NT2/D1 (cell line): ENCODE measurements at regions not wholly inside any gene's neighbourhood (a gene's known extent, or its start where the extent isn't known, plus 50 kb on each side); places are given as distances from the start of the nearest gene placed in this dataset.

Experiments
- DNase-seq: peaks from one replicate; pipeline ENCODE4 v3.0.0-alpha.2; 2011; ENCODE audit warnings: low read depth, low spot score
- H3K27me3 ChIP-seq: 2 replicates; pipeline ENCODE4 v1.6.0; 2011; ENCODE audit warnings: mild to moderate bottlenecking; ENCODE audit not compliant: insufficient read length, insufficient read depth
- H3K36me3 ChIP-seq: 2 replicates; pipeline ENCODE4 v1.6.1; 2011; ENCODE audit warnings: mild to moderate bottlenecking, low read length, mixed read lengths; ENCODE audit not compliant: insufficient read depth, insufficient read length
- H3K4me1 ChIP-seq: 2 replicates; pipeline ENCODE4 v1.5.1; 2011; ENCODE audit not compliant: insufficient read depth, insufficient read length
- H3K4me3 ChIP-seq: 2 replicates; pipeline ENCODE4 v1.5.1; 2011; ENCODE audit warnings: low read depth; ENCODE audit not compliant: insufficient read length
- H3K9ac ChIP-seq: 2 replicates; pipeline ENCODE4 v1.6.0; 2011; ENCODE audit warnings: low read depth; ENCODE audit not compliant: insufficient read length
- H3K9me3 ChIP-seq: 2 replicates; pipeline ENCODE4 v1.5.1; 2011; ENCODE audit warnings: mild to moderate bottlenecking, low read length; ENCODE audit not compliant: insufficient read depth
- SUZ12 ChIP-seq: IDR thresholded peaks from 2 replicates; pipeline ENCODE4 v1.6.1; 2011; ENCODE audit not compliant: insufficient read length, insufficient read depth; ENCODE audit errors: extremely low read depth
- YY1 ChIP-seq: IDR thresholded peaks from 2 replicates; pipeline ENCODE4 v1.6.1; 2011; ENCODE audit not compliant: insufficient read length, insufficient read depth
- ZNF274 ChIP-seq: IDR thresholded peaks from 2 replicates; pipeline ENCODE4 v1.6.1; 2011; ENCODE audit warnings: mild to moderate bottlenecking, low read depth, low read length

DNA sequence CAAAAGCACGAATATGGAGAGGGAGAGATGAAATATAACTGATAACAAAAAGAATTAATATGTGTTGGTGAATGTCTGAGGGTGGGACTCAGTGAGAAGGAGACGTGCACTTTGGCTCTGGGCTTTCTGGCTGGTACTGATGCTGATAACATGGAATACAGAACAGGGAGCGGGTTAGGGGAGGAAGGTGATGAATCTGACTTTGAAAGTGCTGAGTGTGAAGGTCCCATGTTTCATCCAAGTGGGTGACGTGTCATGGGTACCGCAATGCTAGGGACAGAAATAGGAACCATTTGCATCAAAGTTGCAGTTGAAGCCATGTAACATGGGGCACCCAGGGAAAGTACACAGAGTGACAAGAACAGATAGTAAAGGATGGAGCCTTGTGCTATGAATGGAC, 236.6 kb upstream of the MYO3A start:
- no peak for DNase-seq
- H3K9ac ChIP-seq = no peak overlapping the region
- H3K4me3 ChIP-seq = no peak overlapping the region
- no peaks in the 10 kb centered on the region for H3K9me3 ChIP-seq
- TF ChIP-seq SUZ12 (no peak), YY1 (no peak), ZNF274 (no peak)
- no peaks in the 10 kb centered on the region for H3K4me1 ChIP-seq
- no peaks in the 10 kb centered on the region for H3K27me3 ChIP-seq
- no peaks in the 10 kb centered on the region for H3K36me3 ChIP-seq

DNA sequence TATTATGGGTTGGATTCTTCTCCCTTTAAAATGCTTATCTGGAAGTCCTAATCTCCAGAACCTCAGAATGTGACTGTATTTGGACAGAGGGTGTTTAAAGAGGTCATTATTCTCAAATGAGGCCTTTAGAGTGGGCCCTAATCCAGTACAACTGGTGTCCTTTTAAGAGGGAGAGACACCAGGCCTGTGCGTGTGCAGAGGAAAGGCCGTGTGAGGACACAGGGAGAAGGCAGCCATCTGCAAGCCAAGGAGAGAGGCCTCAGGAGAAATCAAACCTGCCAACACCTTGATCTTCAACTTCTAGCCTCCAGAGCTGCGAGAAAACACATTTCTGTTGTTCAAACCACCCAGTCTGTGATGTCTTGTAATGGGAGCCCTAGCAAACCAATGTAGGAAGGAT, 235.4 kb upstream of the MYO3A start:
- no peak for DNase-seq
- Histone ChIP-seq H3K36me3 (no peaks in the 10 kb centered on the region), H3K4me3 (no peak overlapping the region), H3K4me1 (no peaks in the 10 kb centered on the region), H3K9ac (no peak overlapping the region), H3K27me3 (no peaks in the 10 kb centered on the region), H3K9me3 (no peaks in the 10 kb centered on the region)
- TF ChIP-seq YY1 (no peak), SUZ12 (no peak), ZNF274 (no peak)

DNA sequence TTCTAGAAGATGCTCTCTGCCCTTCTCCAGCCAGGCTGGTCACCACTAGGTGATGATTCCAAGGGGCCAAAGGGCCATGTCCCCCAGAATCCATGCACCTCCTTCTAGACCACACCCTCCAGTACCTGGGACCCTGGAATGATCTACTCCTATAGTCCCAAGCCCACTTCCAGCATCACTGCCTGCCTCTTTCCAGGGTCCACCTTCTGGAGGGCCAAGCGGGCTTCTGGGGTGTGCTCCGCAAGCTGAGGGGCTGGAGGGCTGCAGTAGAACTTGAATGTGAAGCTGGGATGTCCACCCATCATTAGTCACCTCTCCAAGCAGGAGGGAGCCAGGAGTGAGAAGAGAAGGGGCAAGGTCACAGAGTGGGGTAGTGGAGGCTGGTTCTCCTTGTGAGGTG, 234.4 kb upstream of the MYO3A start:
- TF ChIP-seq SUZ12 (no peak), YY1 (no peak), ZNF274 (no peak)
- DNase-seq = no peak
- Histone ChIP-seq H3K4me1 (no peaks in the 10 kb centered on the region), H3K36me3 (no peaks in the 10 kb centered on the region), H3K4me3 (no peak overlapping the region), H3K27me3 (no peaks in the 10 kb centered on the region), H3K9me3 (no peaks in the 10 kb centered on the region), H3K9ac (no peak overlapping the region)

DNA sequence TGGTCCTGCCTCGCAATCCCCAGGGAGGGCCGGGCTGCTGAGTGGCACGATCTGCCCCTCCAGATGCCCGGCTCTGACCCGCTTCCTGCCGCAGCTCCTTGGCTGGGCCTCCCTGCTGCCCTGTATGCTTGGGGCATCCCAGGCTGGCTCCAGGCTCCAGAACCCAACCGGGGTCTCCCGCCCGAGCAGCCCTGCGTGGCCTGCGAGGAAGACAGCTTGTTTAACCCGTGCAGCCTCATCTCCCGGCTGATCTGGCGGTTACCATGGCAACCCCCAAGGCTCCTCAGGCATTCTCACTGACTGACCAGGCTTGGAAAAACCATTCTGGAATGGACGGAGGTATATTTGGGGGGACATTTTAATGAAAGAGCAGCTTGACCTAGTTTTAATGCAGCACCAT, 232.4 kb upstream of the MYO3A start:
- no peaks in the 10 kb centered on the region for H3K27me3 ChIP-seq
- no peak for TF ChIP-seq YY1
- no peak for TF ChIP-seq SUZ12
- TF ChIP-seq ZNF274 = no peak
- no peak for DNase-seq
- no peaks in the 10 kb centered on the region for H3K36me3 ChIP-seq
- no peak overlapping the region for H3K4me3 ChIP-seq
- no peak overlapping the region for H3K9ac ChIP-seq
- no peaks in the 10 kb centered on the region for H3K4me1 ChIP-seq
- H3K9me3 ChIP-seq = no peaks in the 10 kb centered on the region

DNA sequence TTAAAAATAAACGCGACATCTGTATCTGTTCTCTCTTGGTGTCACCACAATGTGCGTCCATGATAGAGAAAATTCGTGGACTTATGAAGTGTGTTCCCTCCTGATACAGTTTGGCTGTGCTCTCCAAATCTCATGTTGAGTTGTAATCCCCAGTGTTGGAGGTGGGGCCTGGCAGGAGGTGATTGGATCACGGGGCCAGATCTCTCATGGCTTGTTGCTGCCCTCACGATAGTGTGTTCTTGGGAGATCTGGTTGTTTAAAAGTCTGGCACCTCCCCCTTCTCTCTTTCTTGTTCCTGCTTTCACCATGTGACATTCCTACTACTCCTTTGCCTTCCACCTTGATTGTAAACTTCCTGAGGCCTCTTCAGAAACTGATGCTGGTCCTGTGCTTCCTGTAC, 229.4 kb upstream of the MYO3A start:
- Histone ChIP-seq H3K9me3 (no peaks in the 10 kb centered on the region), H3K4me3 (no peak overlapping the region), H3K27me3 (no peaks in the 10 kb centered on the region), H3K36me3 (no peaks in the 10 kb centered on the region), H3K4me1 (no peaks in the 10 kb centered on the region), H3K9ac (no peak overlapping the region)
- no peak for DNase-seq
- TF ChIP-seq YY1 (no peak), ZNF274 (no peak), SUZ12 (no peak)

DNA sequence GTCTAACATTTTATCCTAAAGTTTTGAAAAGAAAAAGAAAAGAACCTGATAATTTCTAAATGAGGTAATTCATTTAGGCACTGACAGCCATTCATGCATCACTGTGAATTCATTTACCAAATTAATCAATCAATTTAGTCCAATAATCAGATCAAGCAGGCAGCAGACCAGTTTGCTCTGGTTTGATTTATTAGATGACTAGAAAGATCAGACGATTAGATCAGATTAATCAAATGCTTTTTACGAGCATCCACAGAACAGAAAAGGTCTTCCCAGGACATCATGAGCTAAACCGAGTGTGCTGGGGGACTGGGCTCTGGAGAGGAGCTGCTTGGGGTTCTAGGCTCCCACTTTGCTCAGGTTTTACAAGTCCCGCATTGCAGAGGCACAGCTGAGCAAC, 226.5 kb upstream of the MYO3A start:
- Histone ChIP-seq H3K27me3 (no peaks in the 10 kb centered on the region), H3K36me3 (no peaks in the 10 kb centered on the region), H3K4me1 (no peaks in the 10 kb centered on the region), H3K9me3 (no peaks in the 10 kb centered on the region), H3K9ac (no peak overlapping the region), H3K4me3 (no peak overlapping the region)
- TF ChIP-seq YY1 (no peak), ZNF274 (no peak)
- DNase-seq = no peak

DNA sequence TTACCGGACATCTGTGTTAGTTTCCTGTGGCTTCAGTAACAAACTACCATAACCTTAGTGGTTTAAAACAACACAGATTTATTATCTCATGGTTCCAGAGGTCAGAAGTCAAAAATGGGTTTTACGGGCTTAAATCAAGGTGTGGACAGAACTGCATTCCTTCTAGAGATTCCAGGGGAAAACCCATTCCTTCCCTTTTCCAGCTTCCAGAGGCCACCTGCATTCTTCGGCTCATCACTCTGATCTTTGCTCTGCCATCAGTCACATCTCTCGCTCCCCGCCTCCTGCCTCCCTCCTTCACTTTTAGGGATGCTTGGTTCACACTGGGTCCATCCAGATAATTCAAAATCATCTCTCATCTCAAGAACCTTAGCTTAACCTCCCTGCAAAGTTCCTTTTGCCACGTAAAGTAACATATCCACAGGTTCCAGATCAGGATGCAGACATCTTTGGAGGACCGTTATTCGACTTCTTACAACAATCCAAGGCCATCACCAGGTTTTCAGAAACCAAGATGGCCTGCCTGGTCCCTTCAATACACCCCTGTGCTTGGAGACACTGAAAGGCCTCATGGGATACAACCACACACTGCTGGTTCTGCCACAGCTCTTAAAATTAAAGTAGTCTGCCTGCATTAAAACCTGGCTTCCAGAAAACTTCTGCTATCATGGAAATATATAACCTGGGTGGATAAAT, 225.9 kb upstream of the MYO3A start:
- Histone ChIP-seq H3K9ac (no peak overlapping the region), H3K4me3 (no peak overlapping the region), H3K36me3 (no peaks in the 10 kb centered on the region), H3K27me3 (no peaks in the 10 kb centered on the region), H3K4me1 (no peaks in the 10 kb centered on the region), H3K9me3 (no peaks in the 10 kb centered on the region)
- DNase-seq = no peak
- TF ChIP-seq SUZ12 = no peak
- TF ChIP-seq ZNF274 = no peak
- no peak for TF ChIP-seq YY1

DNA sequence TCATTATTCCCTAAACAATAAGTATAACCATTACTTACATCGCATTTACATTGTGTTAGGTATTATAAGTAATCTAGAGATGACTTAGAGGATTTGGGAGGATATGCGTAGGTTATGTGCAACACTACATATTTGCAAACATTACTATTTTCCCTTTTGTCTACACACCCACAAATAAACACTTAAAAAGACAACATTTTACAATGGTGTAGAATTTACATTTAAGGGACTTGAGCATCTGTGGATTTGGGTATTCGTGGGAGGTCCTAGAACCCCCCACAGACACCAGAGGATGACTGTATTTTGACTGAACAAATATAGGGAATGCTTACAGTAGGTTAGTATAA, 220.2 kb upstream of the MYO3A start:
- DNase-seq = no peak
- Histone ChIP-seq H3K27me3 (no peaks in the 10 kb centered on the region), H3K4me1 (no peaks in the 10 kb centered on the region), H3K9ac (no peak overlapping the region), H3K9me3 (no peaks in the 10 kb centered on the region), H3K36me3 (no peaks in the 10 kb centered on the region), H3K4me3 (no peak overlapping the region)
- TF ChIP-seq YY1 = no peak
- TF ChIP-seq ZNF274 = no peak
- no peak for TF ChIP-seq SUZ12
